DMS 273 (cell line): ENCODE measurements at regions not wholly inside any gene's neighbourhood (a gene's known extent, or its start where the extent isn't known, plus 50 kb on each side); places are given as distances from the start of the nearest gene placed in this dataset.

Source experiments
- DNase-seq: peaks from one replicate; lab custom pipeline; 2025; ENCODE audit not compliant: unreplicated experiment; lab: John Stamatoyannopoulos, UW

DNA sequence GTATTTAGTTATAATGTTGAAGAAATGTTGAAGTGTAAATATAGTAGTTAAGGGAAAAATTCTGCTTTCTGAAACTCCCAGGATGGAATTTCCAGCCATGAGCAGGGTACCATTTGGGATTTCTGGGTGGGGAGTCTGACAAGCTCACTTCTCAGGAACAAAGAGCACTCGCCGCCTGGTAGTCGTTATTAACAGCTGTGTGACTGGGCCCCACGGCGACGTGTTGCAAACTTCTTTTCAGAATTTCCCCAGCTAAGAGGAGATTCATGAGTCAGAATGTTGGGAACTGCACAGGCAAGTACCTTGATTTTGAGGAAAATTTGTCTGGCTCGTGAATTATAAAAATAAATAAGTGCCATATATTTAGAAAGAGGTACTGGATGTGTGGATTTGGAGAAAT is 103.7 kb downstream of the LACC1 start:
- no peak for DNase-seq

DNA sequence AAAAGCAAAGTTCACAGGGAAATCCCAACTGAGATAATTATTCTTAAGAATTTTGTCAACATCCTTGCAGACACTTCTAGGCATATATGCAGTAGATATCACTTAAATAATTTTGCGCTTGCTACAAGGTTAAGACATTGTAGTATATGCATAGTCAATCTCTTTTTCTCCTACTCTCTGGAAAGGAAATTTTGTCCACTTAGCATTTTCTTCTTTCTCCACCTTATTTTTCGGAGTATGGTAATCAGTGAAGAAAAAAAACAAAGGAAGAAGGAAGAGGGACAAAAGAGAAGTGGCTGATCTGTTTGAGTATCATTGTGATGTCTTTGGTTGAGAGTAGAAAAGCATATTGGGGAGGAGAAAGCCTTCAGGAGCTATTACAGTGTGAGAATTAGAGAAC is 104.6 kb downstream of the LACC1 start:
- no peak for DNase-seq

DNA sequence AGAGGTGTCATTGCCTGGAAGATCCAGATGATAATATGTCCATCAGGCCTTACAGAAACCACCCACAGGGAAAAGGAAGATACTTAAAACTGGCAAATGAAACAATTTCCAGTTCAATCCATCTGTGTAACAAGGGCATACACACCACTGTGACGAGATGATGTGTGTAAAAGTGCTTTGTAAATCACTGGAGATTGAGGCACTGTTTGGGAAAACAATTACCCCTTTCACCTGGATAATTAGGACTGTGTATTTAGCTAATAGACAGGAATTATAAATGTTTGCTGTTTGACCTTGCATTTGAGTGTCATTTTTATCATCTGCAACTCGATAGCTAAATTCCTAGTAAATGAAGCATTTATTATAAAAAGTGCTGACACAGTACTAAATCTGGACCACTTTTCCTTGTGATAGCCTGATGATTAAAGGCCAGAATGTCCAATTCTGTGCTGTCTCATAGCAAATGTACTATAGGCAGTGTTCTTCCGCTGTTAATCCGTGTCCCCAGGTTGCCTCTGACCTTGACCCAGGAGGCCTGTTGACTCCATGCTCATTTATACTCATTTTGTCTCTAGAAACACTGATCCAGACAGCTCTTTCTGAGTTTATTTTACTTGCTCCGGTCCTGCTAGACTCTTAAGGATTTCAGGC is 105.8 kb downstream of the LACC1 start:
- DNase-seq: no peak

- DNase-seq: no peak
Measured at GRCh38 chr13:43986421-43986981, 106.8 kb downstream of the LACC1 start.

DNA sequence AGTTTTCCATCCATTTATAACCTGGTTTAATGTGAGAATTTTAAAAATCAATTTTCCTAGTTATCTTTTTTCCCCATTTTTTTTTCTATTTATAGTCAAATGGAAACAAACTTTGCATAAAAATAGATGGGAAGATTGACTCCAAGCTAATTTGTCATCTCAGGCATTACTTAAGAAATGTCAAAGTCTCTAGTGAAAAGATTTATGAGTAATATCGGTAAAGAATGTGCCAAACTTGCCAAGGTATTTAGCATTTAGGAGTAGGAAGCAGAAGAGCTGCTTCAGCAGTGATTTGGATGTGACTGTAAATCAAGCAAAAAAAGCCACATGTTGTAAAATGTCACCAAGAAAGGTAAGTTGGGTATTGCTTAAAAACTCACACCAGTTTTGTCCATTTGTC is 108.6 kb downstream of the LACC1 start:
- no peak for DNase-seq

- no peak for DNase-seq
Measured at GRCh38 chr13:43990021-43990420, 110.3 kb downstream of the LACC1 start.

GRCh38 chr13:43990829-43991228 is 111.1 kb downstream of the LACC1 start:
- no peak for DNase-seq

GRCh38 chr13:43991773-43992201 is 112.1 kb downstream of the LACC1 start:
- no peak for DNase-seq

DNA sequence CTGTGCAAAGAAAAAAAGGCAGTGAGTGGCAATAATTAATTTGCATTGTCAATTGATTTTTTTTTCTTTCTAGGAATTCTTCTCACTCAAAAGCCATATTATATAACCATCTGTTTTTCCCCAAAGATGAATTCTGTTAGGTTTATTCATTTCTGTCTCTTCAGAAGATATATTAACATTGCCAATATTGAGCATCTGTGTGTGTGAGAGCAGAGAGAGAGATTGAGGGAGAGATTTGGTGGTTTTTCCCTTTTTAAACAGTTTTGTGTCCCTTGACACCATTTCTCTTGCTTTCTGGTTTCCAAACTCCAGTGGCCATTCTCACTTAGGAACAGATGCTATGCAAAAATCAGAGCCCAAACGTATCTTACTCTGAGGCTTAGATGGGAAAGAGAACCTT is 112.5 kb downstream of the LACC1 start:
- DNase-seq: no peak

GRCh38 chr13:43994999-43995859 is 115.5 kb downstream of the LACC1 start:
- DNase-seq: no peak

DNA sequence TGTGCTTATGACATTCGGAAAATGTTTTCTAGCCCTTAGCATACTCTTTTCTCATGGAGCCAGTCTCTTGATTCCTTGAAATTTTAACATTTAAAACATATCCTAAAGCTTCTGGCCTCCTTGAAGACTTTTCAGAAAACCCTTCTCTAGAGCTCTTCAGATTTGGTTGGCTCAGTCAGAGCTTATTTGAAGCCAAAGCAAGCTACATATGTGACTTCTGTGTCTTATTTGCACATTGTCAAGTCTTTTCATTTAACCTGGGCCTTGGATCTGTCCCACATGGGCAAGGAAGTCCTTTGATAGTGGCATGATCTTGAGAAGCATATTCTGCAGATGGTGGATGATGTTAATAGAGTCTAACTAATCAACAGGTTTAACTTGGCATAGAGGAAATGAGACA is 116.5 kb downstream of the LACC1 start:
- no peak for DNase-seq

DNA sequence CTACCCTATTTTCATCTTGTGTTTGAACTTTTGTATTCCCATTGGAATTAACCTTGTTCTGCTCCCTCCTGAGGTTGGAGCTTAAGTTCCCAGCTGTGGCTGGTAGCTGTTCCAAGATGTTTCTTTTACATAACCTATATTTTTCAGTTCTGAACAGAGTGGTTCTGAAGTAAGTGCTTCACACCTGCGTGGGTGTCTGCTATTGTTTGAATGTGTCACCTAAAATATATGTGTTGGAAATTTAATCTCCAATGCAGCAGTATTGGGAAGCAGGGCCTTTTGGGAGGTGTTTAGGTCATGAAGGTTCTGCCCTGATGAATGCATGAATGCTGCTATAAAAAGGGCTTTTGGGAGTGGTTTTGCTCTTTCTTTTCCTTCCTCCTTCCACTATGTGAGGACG is 123.8 kb downstream of the LACC1 start:
- DNase-seq: no peak

GRCh38 chr13:44004878-44005277 is 125.2 kb downstream of the LACC1 start:
- DNase-seq: no peak

DNA sequence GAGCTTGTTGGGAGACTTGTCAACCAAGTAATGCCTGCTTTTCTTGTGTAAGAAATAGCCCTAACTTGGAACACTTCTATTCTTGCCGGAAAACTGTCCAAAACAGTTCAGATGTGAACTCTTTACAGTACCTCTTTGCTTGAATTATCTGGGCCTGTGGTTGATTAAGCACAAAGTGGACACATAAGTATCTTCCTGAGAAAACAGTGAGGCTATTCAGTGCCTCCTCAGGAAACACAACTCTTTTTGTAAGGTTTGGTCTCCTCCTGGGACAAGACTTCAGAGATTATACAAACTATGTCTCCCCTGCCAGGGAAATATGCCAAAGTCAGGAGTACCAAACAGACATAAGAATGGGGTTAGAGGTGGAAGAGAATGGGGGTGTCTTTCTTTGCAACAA is 127.7 kb downstream of the LACC1 start:
- no peak for DNase-seq

DNA sequence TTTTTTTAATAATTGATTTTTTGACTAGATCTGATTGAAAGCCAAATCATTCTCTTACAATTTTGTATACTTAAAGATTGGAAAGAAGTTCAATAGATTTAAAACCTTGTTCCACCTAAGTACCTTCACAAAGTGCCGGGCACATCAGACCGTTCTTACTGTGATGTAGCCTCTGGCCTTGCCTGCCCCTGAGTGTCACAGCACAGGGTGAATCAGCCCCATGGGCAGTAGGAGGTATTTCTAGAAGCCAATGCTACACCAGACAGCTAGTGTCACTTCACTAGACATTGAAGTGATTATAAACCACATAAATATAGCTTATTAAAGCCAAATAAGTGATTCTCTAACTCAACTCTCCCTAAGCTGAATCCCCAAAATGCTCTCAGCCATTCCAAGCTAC is 131.3 kb downstream of the LACC1 start:
- DNase-seq: no peak

- no peak for DNase-seq
Measured at GRCh38 chr13:44012910-44013757, 133.4 kb downstream of the LACC1 start.

GRCh38 chr13:44013758-44014291 is 134.1 kb downstream of the LACC1 start:
- DNase-seq: peak; percentile 1

GRCh38 chr13:44014501-44014900 is 134.8 kb downstream of the LACC1 start:
- no peak for DNase-seq

- no peak for DNase-seq
Measured at GRCh38 chr13:44015118-44015517, 135.4 kb downstream of the LACC1 start.

DNA sequence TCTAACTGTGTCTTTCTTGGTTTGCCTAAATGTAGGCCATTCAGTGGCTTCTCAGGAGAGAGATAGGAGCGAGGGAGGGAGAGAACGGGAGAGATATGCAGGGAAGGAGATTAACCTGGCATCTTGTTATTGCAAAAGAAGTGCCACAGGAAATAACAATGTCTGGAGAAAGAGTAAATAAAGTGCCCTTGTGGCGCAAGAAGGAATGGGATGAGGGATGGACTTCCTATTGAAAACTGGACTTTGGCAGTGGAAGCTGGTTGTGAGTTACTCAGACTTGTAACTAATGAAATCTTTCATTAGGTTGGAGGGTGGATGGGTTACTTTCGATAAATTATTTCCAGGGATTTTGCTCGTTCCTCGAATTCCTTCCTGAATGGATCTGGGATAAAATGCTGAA is 136.1 kb downstream of the LACC1 start:
- DNase-seq: no peak

GRCh38 chr13:44017756-44018309 is 138.1 kb downstream of the LACC1 start:
- no peak for DNase-seq
